ENCODE measurements at regions not wholly inside any gene's neighbourhood (a gene's known extent, or its start where the extent isn't known, plus 50 kb on each side); places are given as distances from the start of the nearest gene placed in this dataset.
"Not testable (repeated sequence)": the region's sequence is repeated elsewhere in the genome, so short reads cannot be mapped to it uniquely, and the experiment has no call there.

DNA sequence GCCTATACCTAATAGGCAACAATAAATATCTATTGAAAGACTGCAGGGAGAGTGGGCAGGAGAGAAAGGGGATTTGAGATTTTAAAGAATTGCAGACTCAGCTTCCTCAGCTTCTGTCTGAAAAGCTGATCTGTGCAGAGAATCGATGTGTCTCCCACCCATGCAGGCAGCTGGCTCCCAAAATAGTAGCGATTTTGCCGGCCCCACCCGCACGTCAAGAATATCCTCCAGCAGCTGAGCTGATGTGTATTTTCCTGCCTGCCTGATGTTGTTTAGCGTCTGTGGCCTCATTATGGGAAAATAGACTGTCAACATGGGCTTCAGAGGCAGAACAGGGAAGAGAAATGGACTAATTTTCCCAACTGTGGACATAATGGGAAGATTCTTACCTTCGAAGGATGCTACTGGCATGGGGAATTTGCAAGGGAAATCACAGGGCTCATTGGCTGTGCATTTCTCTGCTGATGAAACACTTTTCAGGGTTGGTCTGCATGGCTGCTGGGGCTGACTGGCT is 699.8 kb downstream of the PTPRU start:
- no peak for DNase-seq (ENCODE audit: low spot score)

- no peak for DNase-seq (ENCODE audit: low spot score)
Measured at GRCh38 chr1:29934255-29934772, 698.0 kb downstream of the PTPRU start.

- no peak for DNase-seq (ENCODE audit: low spot score)
Measured at GRCh38 chr1:29933067-29933466, 696.7 kb downstream of the PTPRU start.

DNA sequence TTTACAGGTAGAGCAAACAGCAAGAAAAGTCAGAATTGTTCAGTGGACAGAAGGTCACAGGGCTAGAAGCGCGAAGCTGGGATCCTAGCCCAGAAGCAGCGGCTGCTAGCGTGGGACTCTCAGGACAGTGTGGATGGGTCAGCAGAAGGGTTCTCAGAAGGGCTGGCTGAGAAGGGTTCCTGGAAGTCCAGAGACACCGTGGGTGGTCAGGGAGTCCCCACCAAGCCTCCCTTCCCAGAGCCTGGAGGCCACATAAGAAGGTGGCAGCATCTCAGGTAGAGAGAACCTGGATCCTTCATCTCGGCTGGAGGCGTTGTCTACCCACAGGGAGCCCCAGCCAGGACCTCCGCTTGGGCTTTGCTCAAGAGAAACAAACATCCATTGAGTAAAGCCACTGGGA is 696.3 kb downstream of the PTPRU start:
- DNase-seq (ENCODE audit: low spot score) = no peak

DNA sequence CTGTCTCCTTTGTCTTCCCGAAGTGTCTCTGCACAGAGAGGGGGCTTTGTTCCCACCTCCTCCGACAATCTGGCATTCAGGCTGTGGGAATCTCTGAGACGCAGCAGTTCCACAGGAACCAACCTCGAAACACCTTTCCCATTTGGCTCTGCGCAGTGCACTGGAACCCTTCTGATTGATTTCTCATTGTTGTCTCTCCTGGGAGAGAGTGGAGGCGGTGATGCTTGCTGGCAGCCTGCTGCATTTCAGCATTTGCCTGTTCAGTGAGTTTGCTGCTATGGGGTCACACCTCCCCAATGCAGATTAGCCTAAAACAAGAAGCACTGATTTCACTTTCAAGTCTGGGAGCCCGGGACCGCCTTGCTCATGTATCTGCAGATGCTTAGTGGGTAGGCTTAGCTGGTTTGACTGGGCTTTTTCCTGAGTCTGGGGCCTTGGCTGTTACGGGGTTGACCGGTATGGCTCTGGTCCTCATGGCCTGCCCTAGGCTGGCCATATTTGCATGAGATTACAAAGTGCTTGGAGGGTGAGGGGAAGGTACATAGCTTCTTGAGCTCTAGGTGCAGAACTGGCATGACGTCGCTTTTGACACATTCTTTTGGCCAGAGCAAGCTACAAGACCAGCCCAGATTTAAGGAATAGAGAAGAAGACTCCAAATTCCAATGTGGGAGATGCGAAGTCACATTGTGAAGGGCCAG is 695.3 kb downstream of the PTPRU start:
- no peak for DNase-seq (ENCODE audit: low spot score)

DNA sequence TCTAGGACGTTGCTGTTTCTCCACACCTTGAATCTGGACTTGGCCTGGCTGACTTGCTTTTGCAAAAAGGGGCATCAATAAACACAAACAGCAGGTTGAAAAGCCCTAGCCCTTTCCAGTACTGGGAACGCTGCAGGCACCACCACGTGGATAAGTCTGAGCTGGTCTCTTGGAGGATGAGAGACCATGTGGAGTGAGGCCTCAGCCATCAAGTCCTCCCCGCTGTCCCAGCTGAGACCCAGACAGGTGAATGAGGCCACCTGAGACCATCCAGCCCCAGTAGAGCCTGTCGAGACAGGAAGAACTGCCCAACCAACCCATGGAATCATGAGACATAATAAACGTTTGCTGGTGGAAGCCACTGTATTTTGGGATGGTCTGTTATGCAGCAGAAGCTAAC is 688.7 kb downstream of the PTPRU start:
- DNase-seq (ENCODE audit: low spot score) = no peak

DNA sequence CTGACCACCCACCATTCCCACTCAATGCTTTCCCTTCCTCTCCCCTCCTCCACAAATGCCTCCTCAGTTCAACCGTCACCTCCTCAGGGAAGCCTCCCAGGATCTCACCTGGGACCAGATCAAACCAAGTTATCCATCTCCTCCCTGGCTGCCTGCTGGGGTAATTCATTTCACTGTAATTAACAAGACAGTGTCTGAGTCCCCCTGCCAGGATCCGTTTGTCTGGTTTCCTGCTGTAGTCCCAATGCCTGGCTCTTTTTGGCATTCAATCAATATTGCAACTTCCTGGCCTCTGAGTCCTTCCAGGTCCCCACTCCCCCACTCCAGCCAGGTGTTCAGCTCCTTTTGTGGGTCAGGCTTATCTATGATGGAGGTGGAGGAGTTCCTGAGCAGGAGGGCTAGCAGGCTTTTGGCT is 687.7 kb downstream of the PTPRU start:
- DNase-seq (ENCODE audit: low spot score) = no peak

- DNase-seq (ENCODE audit: low spot score) = no peak
Measured at GRCh38 chr1:29921741-29922140, 685.4 kb downstream of the PTPRU start.

DNA sequence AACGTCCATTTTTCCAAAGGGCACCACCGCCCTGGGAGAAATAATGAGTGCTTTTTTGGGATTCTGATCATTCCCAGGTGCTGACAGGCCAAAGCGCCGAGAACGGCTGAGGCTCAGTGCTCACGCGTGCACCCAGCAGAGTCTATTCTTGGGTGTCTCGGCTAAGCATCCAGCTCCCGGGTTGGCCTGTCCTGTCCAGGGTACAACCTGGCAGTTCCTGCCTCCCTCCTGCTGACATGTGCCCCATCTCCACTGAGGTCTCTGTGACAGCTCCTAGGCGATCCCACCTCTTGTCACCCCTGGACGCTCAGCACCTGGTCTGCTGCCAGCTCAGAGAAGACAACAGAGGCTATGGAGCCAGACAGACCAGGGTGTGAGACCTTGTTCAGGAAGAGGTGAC is 684.5 kb downstream of the PTPRU start:
- DNase-seq (ENCODE audit: low spot score) = no peak

DNA sequence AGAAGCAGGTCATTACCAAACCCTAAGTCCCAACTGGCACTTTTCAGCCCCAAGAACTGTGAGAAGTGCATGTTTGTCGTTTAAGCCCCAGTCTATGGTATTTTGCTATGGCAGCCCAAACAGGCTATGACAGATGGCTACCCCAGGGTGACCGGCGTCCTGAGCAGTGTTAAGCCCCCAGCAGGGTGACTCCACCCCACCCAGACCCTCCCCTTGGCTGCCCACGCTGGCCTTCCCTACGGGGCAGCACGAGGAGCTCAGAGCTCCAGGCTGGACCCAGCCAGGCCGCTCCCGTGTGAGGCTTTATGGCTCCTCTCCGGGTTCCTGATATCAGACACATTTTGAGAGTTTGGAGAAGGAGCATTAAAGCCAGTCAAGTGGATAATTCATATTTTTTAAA is 684.0 kb downstream of the PTPRU start:
- no peak for DNase-seq (ENCODE audit: low spot score)

DNA sequence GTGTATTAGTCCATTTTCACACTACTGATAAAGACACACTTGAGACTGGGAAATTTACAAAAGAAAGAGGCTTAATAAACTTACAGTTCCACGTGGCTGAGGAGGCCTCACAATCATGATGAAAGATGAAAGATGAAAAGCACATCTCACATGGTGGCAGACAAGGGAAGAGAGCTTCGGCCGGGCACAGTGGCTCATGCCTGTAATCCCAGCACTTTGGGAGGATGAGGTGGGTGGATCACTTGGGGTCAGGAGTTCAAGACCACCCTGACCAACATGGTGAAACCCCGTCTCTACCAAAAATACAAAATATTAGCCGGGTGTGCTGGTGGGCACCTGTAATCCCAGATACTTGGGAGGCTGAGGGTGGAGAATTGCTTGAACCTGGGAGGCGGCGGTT is 682.7 kb downstream of the PTPRU start:
- not testable (repeated sequence) for DNase-seq (ENCODE audit: low spot score)

- DNase-seq (ENCODE audit: low spot score) = no peak
Measured at GRCh38 chr1:29916656-29917369, 680.5 kb downstream of the PTPRU start.

DNA sequence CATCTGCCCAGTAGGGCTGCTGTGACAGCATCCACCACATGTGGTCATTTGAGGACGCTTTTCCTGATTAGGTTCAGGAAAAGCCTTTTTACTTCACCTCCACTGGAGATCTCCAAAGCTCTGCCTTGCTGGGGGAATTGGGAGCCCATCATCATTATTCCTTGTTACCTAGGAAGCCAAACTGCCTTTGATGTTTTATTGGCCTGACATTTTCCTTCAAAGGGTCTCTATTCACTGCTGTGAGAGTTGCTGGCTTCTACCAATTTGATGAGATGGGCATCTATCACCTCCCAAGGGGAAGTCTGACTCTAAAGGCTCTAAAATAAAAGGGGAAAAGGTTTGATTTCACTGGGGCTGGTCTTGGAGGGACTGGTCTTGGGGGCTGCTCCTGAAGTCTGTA is 678.6 kb downstream of the PTPRU start:
- no peak for DNase-seq (ENCODE audit: low spot score)

GRCh38 chr1:29912425-29912824 is 676.1 kb downstream of the PTPRU start:
- no peak for DNase-seq (ENCODE audit: low spot score)

DNA sequence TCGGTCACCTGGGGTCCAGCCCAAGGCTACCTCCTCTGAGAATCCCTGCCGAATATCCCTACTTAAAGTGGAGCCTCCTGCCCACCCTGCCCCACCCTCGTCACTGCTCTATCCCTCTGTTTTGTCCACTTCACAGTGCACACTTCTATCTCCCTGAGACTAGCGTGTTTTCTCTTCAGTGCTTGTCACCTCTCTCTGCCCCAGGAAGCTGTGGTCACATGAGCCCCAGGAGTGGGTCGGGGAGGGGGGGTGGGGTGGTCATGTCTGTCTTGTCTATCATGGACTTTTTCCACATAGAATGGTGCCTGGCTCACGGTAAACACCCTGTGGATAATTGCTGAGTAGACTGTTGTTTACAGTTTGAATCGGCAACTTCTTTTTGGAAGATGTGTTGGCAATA is 673.6 kb downstream of the PTPRU start:
- no peak for DNase-seq (ENCODE audit: low spot score)

GRCh38 chr1:29907596-29907995 is 671.3 kb downstream of the PTPRU start:
- DNase-seq (ENCODE audit: low spot score) = no peak

GRCh38 chr1:29906927-29907326 is 670.6 kb downstream of the PTPRU start:
- no peak for DNase-seq (ENCODE audit: low spot score)

GRCh38 chr1:29903548-29904166 is 667.3 kb downstream of the PTPRU start:
- no peak for DNase-seq (ENCODE audit: low spot score)

GRCh38 chr1:29901624-29902325 is 665.5 kb downstream of the PTPRU start:
- DNase-seq (ENCODE audit: low spot score) = no peak

- DNase-seq (ENCODE audit: low spot score) = no peak
Measured at GRCh38 chr1:29900712-29901111, 664.4 kb downstream of the PTPRU start.

DNA sequence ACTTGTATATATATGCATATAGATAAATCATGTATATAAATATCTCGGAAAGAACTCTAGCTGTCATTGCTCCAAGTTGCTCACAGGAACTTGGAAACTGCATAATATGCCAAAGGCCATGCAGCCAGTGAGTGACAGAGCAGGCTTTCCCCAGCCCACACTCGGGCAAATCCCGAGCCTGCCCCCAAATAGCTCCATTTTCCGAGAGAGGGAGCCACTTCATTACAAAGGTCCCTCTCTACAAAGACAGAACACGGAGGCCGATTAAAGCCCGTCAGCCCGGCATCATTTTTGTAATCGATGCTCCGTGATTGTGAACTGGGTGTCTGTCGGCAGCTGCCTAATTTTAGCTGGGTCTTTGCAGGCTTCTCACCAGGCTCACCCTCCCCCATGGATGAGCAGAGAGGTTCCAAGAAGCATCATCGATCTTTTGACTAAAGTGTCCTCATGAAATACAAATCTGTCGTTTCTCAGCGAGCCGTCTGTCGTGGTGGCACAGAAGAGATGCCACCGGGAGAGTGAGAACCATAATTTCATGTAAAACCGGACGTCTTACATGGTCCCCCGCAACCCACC is 663.9 kb downstream of the PTPRU start:
- no peak for DNase-seq (ENCODE audit: low spot score)
